H9 (cell line): ENCODE measurements at regions not wholly inside any gene's neighbourhood (a gene's known extent, or its start where the extent isn't known, plus 50 kb on each side); places are given as distances from the start of the nearest gene placed in this dataset.

Source experiments
- DNase-seq: peaks from one replicate; pipeline ENCODE4 v3.0.0-alpha.2; 2017
- H2AFZ ChIP-seq: one replicate; pipeline ENCODE4 v1.6.1; 2013; ENCODE audit warnings: mild to moderate bottlenecking, low read length, control low read depth, moderate library complexity
- H2AK5ac ChIP-seq: 2 replicates; pipeline ENCODE4 v1.6.1; 2013; ENCODE audit warnings: low read length, control low read depth, mixed read lengths; ENCODE audit not compliant: insufficient read length
- H2BK120ac ChIP-seq: one replicate; pipeline ENCODE4 v1.6.1; 2013; ENCODE audit warnings: low read depth, mild to moderate bottlenecking, low read length, control low read depth, inconsistent platforms; ENCODE audit not compliant: poor library complexity, severe bottlenecking
- H2BK12ac ChIP-seq: 2 replicates; pipeline ENCODE4 v1.6.1; 2013; ENCODE audit warnings: low read length, control low read depth, mixed read lengths, low read depth; ENCODE audit not compliant: insufficient read length
- H2BK15ac ChIP-seq: 2 replicates; pipeline ENCODE4 v1.6.1; 2013; ENCODE audit warnings: low read depth, low read length, control low read depth
- H2BK20ac ChIP-seq: one replicate; pipeline ENCODE4 v1.6.1; 2013; ENCODE audit warnings: low read depth, mild to moderate bottlenecking, low read length, control low read depth, inconsistent platforms; ENCODE audit not compliant: poor library complexity, severe bottlenecking
- H2BK5ac ChIP-seq: 2 replicates; pipeline ENCODE4 v1.6.1; 2013; ENCODE audit warnings: low read length, control low read depth, mixed read lengths; ENCODE audit not compliant: insufficient read length
- H3K14ac ChIP-seq: 2 replicates; pipeline ENCODE4 v1.6.1; 2013; ENCODE audit warnings: low read length, control low read depth; ENCODE audit not compliant: insufficient read depth
- H3K18ac ChIP-seq: 2 replicates; pipeline ENCODE4 v1.6.1; 2013; ENCODE audit warnings: low read depth, mild to moderate bottlenecking, mixed read lengths, low read length, control low read depth; ENCODE audit not compliant: insufficient read length
- H3K23ac ChIP-seq: 2 replicates; pipeline ENCODE4 v1.6.1; 2013; ENCODE audit warnings: low read length, control low read depth, mixed read lengths, low read depth; ENCODE audit not compliant: insufficient read length
- H3K23me2 ChIP-seq: 2 replicates; pipeline ENCODE4 v1.6.1; 2013; ENCODE audit warnings: low read depth, mild to moderate bottlenecking, mixed read lengths, low read length, control low read depth; ENCODE audit not compliant: insufficient read length, poor library complexity, severe bottlenecking
- H3K27ac ChIP-seq: 2 replicates; pipeline ENCODE4 v1.5.1; 2013; ENCODE audit warnings: low read length, control low read depth, mixed read lengths, low read depth; ENCODE audit not compliant: insufficient read length
- H3K27me3 ChIP-seq: 2 replicates; pipeline ENCODE4 v1.6.1; 2013; ENCODE audit warnings: low read length, control low read depth, inconsistent platforms; ENCODE audit not compliant: insufficient read depth
- H3K4ac ChIP-seq: 2 replicates; pipeline ENCODE4 v1.6.1; 2013; ENCODE audit warnings: low read depth, mild to moderate bottlenecking, control low read depth, inconsistent platforms, low read length, moderate library complexity
- H3K4me1 ChIP-seq: 2 replicates; pipeline ENCODE4 v1.6.1; 2013; ENCODE audit warnings: low read length, control low read depth, inconsistent platforms; ENCODE audit not compliant: insufficient read depth
- H3K4me2 ChIP-seq: 2 replicates; pipeline ENCODE4 v1.6.1; 2013; ENCODE audit warnings: low read length, control low read depth, mixed read lengths; ENCODE audit not compliant: insufficient read length, insufficient read depth
- H3K56ac ChIP-seq: 2 replicates; pipeline ENCODE4 v1.6.1; 2013; ENCODE audit warnings: low read depth, mild to moderate bottlenecking, mixed read lengths, low read length, control low read depth; ENCODE audit not compliant: insufficient read length
- H3K79me1 ChIP-seq: 2 replicates; pipeline ENCODE4 v1.6.1; 2013; ENCODE audit warnings: low read depth, mild to moderate bottlenecking, moderate library complexity, low read length, control low read depth, inconsistent platforms; ENCODE audit not compliant: insufficient read depth, poor library complexity, severe bottlenecking
- H3K79me2 ChIP-seq: 2 replicates; pipeline ENCODE4 v1.6.1; 2013; ENCODE audit warnings: low read length, control low read depth, inconsistent platforms; ENCODE audit not compliant: insufficient read depth
- H3K9ac ChIP-seq: 2 replicates; pipeline ENCODE4 v1.6.1; 2013; ENCODE audit warnings: low read length, control low read depth, mixed read lengths; ENCODE audit not compliant: insufficient read length; ENCODE audit errors: extremely low read depth
- H3K9me3 ChIP-seq: one replicate; pipeline ENCODE4 v1.6.1; 2013; ENCODE audit warnings: low read depth, low read length, inconsistent platforms; ENCODE audit not compliant: control insufficient read depth
- H3T11ph ChIP-seq: one replicate; pipeline ENCODE4 v1.6.1; 2013; ENCODE audit warnings: mild to moderate bottlenecking, low read length, control low read depth, inconsistent platforms
- H4K20me1 ChIP-seq: one replicate; pipeline ENCODE4 v1.6.1; 2013; ENCODE audit not compliant: control insufficient read depth, insufficient read length, insufficient read depth
- H4K5ac ChIP-seq: 2 replicates; pipeline ENCODE4 v1.6.1; 2013; ENCODE audit warnings: low read depth, mild to moderate bottlenecking, mixed read lengths, low read length, control low read depth; ENCODE audit not compliant: insufficient read length
- H4K8ac ChIP-seq: replicated peaks from 2 replicates; pipeline ENCODE4 v1.6.1; 2013; ENCODE audit warnings: low read length, control low read depth, mixed read lengths, low read depth; ENCODE audit not compliant: insufficient read length
- H4K91ac ChIP-seq: 2 replicates; pipeline ENCODE4 v1.6.1; 2013; ENCODE audit warnings: low read depth, mild to moderate bottlenecking, moderate library complexity, mixed read lengths, low read length, control low read depth; ENCODE audit not compliant: insufficient read length
- H3K27ac Mint-ChIP-seq, 3 experiments: 2 replicates in 2 of 3; 3 replicates in 1 of 3; pipeline ENCODE4 v1.8.0; 2020 to 2021; ENCODE audit warnings: mixed read lengths in 3 of 3, mild to moderate bottlenecking in 1 of 3, moderate library complexity in 1 of 3
- H3K27me3 Mint-ChIP-seq: 2 replicates; pipeline ENCODE4 v1.8.0; 2021; ENCODE audit warnings: low read depth, mild to moderate bottlenecking, moderate library complexity, mixed read lengths
- H3K36me3 Mint-ChIP-seq, 3 experiments: 2 replicates in 2 of 3; 3 replicates in 1 of 3; pipeline ENCODE4 v1.8.0; 2020 to 2021; ENCODE audit warnings: low read depth in 3 of 3, mixed read lengths in 3 of 3; ENCODE audit not compliant: insufficient read depth in 1 of 3
- H3K4me1 Mint-ChIP-seq, 2 experiments: 2 replicates each; pipeline ENCODE4 v1.8.0; 2020; ENCODE audit warnings: mixed read lengths in 2 of 2
- H3K4me3 Mint-ChIP-seq, 2 experiments: 2 replicates in 1 of 2; 3 replicates in 1 of 2; pipeline ENCODE4 v1.8.0; 2020 to 2021; ENCODE audit warnings: mild to moderate bottlenecking in 2 of 2, mixed read lengths in 2 of 2, moderate library complexity in 1 of 2
- H3K9me3 Mint-ChIP-seq, 2 experiments: 2 replicates in 1 of 2; 3 replicates in 1 of 2; pipeline ENCODE4 v1.8.0; 2020; ENCODE audit warnings: mild to moderate bottlenecking in 2 of 2, mixed read lengths in 2 of 2, moderate library complexity in 1 of 2
- CTCF ChIP-seq: fragments of 200-600 bp; sonication (generic); conservative IDR thresholded peaks from 3 replicates; pipeline ENCODE4 v1.8.0; 2021; ENCODE audit warnings: antibody characterized with exemption, mild to moderate bottlenecking
- WGBS: extraction: QIAGEN DNeasy Blood & Tissue Kit; methylation state at CpG from one replicate; pipeline ENCODE4 v1.1.7; 2013; ENCODE audit warnings: missing lambda C conversion rate, low lambda C conversion rate, mixed read lengths; ENCODE audit not compliant: insufficient read length; ENCODE audit errors: extremely low coverage; 5-methylcytosine and 5-hydroxymethylcytosine counted together

DNA sequence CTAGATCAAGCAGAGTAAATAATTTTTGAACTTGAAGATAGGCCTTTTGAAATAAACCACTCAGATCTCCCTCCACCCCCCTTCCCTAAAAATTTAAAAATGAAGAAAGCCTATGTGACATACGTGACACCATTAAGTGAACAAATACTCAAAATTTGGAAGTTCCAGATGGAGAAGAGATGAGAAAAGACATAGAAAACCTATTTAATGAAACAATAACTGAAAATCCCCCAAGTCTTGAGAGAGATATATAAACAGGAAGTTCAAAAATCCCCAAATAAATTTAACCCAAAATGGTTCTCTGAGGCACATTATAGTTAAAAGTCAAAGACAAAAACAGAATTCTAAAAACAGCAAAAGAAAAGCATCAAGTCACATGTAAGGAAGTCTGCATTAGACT lies 428.6 kb downstream of the PSAT1 start:
- no peaks in the 10 kb centered on the region for H3K9me3 ChIP-seq
- no peak for TF ChIP-seq CTCF
- Mint-ChIP-seq H3K9me3 (peaks cover 5 to 14% of the 10 kb centered on the region in 2 experiments; a peak in 4 of 5 replicates), H3K27ac (no peak overlapping the region), H3K36me3 (peaks cover 0 to 10% (median 0%) of the 10 kb centered on the region in 3 experiments; a peak in 3 of 7 replicates), H3K4me3 (no peak overlapping the region), H3K27me3 (no peaks in the 10 kb centered on the region), H3K4me1 (peaks cover 4% of the 10 kb centered on the region in 2 experiments)
- H3K23me2 ChIP-seq: no peaks in the 10 kb centered on the region
- H3K4ac ChIP-seq: no peak overlapping the region
- no peak overlapping the region for H2BK12ac ChIP-seq
- H3K27me3 ChIP-seq: no peaks in the 10 kb centered on the region
- no peak overlapping the region for H3K56ac ChIP-seq
- no peak overlapping the region for H4K91ac ChIP-seq
- H4K5ac ChIP-seq: no peak overlapping the region
- no peak overlapping the region for H3K14ac ChIP-seq
- H3K79me2 ChIP-seq: no peaks in the 10 kb centered on the region
- no peaks in the 10 kb centered on the region for H4K20me1 ChIP-seq
- no peak overlapping the region for H2BK120ac ChIP-seq
- no peak for DNase-seq
- no peak overlapping the region for H3K23ac ChIP-seq
- no peak overlapping the region for H2BK5ac ChIP-seq
- no peak overlapping the region for H3K27ac ChIP-seq
- no peak overlapping the region for H2BK15ac ChIP-seq
- H3K79me1 ChIP-seq: no peaks in the 10 kb centered on the region
- H3K4me2 ChIP-seq: no peak overlapping the region
- no peaks in the 10 kb centered on the region for H3K4me1 ChIP-seq
- no CpG with 5 or more reads among the region's 1 CpG for WGBS
- no peak overlapping the region for H2BK20ac ChIP-seq
- no peak overlapping the region for H4K8ac ChIP-seq
- no peak overlapping the region for H2AFZ ChIP-seq
- no peak overlapping the region for H3K9ac ChIP-seq
- H3T11ph ChIP-seq: no peak overlapping the region
- H3K18ac ChIP-seq: no peak overlapping the region
- no peak overlapping the region for H2AK5ac ChIP-seq
